ENCODE measurements at regions not wholly inside any gene's neighbourhood (a gene's known extent, or its start where the extent isn't known, plus 50 kb on each side); places are given as distances from the start of the nearest gene placed in this dataset.

GRCh38 chr5:133849116-133849515, 119.3 kb downstream of the C5orf15 start:
- H3K4me3 Mint-ChIP-seq = no peak overlapping the region
- DNase-seq = no peak
- TF ChIP-seq CTCF (IDR thresholded peaks at IDR 0.05) = no peak
- H3K36me3 Mint-ChIP-seq (ENCODE audit: low read depth) = peaks cover 5% of the 10 kb centered on the region
- peaks cover 21% of the 10 kb centered on the region for H3K9me3 Mint-ChIP-seq
- no peak overlapping the region for H3K27ac Mint-ChIP-seq
- peaks cover 38% of the 10 kb centered on the region for H3K4me1 Mint-ChIP-seq
- peaks cover 26% of the 10 kb centered on the region for H3K27me3 Mint-ChIP-seq (ENCODE audit: low read depth, poor library complexity)

GRCh38 chr5:133848341-133848811, 120.0 kb downstream of the C5orf15 start:
- Mint-ChIP-seq H3K4me1 (peaks cover 39% of the 10 kb centered on the region), H3K4me3 (no peak overlapping the region), H3K36me3 (ENCODE audit: low read depth) (peaks cover 5% of the 10 kb centered on the region), H3K27me3 (ENCODE audit: low read depth, poor library complexity) (peaks cover 24% of the 10 kb centered on the region), H3K9me3 (peaks cover 14% of the 10 kb centered on the region), H3K27ac (no peak overlapping the region)
- DNase-seq = no peak
- no peak for TF ChIP-seq CTCF (IDR thresholded peaks at IDR 0.05)

GRCh38 chr5:133847886-133848285, 120.5 kb downstream of the C5orf15 start:
- Mint-ChIP-seq H3K9me3 (peaks cover 11% of the 10 kb centered on the region), H3K27ac (no peak overlapping the region), H3K4me3 (no peak overlapping the region), H3K4me1 (peaks cover 40% of the 10 kb centered on the region), H3K36me3 (ENCODE audit: low read depth) (peaks cover 5% of the 10 kb centered on the region), H3K27me3 (ENCODE audit: low read depth, poor library complexity) (peaks cover 24% of the 10 kb centered on the region)
- TF ChIP-seq CTCF (IDR thresholded peaks at IDR 0.05) = no peak
- DNase-seq = no peak

- peaks cover 24% of the 10 kb centered on the region for H3K27me3 Mint-ChIP-seq (ENCODE audit: low read depth, poor library complexity)
- H3K36me3 Mint-ChIP-seq (ENCODE audit: low read depth) = peaks cover 2% of the 10 kb centered on the region
- no peak for TF ChIP-seq CTCF (IDR thresholded peaks at IDR 0.05)
- H3K9me3 Mint-ChIP-seq = peaks cover 5% of the 10 kb centered on the region
- H3K4me3 Mint-ChIP-seq = no peak overlapping the region
- H3K27ac Mint-ChIP-seq = no peak overlapping the region
- peaks cover 40% of the 10 kb centered on the region for H3K4me1 Mint-ChIP-seq
- no peak for DNase-seq
Measured at GRCh38 chr5:133847301-133847700, 121.1 kb downstream of the C5orf15 start.

- Mint-ChIP-seq H3K27ac (no peak overlapping the region), H3K36me3 (ENCODE audit: low read depth) (no peaks in the 10 kb centered on the region), H3K9me3 (no peaks in the 10 kb centered on the region), H3K4me1 (peaks cover 38% of the 10 kb centered on the region), H3K4me3 (no peak overlapping the region), H3K27me3 (ENCODE audit: low read depth, poor library complexity) (peaks cover 24% of the 10 kb centered on the region)
- no peak for TF ChIP-seq CTCF (IDR thresholded peaks at IDR 0.05)
- no peak for DNase-seq
Measured at GRCh38 chr5:133846478-133847226, 121.8 kb downstream of the C5orf15 start.

GRCh38 chr5:133845271-133845670, 123.2 kb downstream of the C5orf15 start:
- no peak for TF ChIP-seq CTCF (IDR thresholded peaks at IDR 0.05)
- Mint-ChIP-seq H3K4me3 (no peak overlapping the region), H3K27ac (no peak overlapping the region), H3K27me3 (ENCODE audit: low read depth, poor library complexity) (peaks cover 24% of the 10 kb centered on the region), H3K9me3 (no peaks in the 10 kb centered on the region), H3K4me1 (peaks cover 42% of the 10 kb centered on the region), H3K36me3 (ENCODE audit: low read depth) (no peaks in the 10 kb centered on the region)
- no peak for DNase-seq

Data from nephron progenitor cell (in vitro differentiated cells).